ENCODE measurements at regions not wholly inside any gene's neighbourhood (a gene's known extent, or its start where the extent isn't known, plus 50 kb on each side); places are given as distances from the start of the nearest gene placed in this dataset.
A peak's percentile ranks its signal among the peaks of the same experiment; 100 is the strongest.
"Not testable (repeated sequence)": the region's sequence is repeated elsewhere in the genome, so short reads cannot be mapped to it uniquely, and the experiment has no call there.

DNA sequence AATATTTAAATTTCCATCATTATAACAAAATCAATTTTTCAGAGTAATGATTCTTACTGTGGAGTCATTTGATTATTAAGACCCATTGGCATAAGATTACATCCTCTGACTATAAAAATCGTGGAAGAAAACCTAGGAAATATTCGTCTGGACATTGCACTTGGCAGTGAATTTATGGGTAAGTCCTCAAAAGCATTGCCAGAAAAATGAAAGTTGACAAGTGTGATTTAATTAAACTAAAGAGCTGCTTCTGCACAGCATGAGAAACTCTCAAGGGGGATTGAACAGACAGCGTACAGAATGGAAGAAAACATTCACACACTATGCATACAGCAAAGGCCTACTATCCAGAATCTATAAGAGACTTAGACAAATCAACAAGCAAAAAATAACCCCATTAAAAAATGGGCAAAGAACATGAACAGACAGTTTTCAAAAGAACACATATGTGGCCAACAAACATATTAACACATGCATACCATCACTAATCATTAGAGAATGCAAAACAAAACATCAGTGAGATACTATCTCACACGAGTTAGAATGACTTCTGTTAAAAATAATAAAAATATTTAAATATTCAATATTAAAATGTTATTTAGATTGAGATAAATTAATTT lies 111.4 kb downstream of the CCDC74A start:
- not testable (repeated sequence) for DNase-seq (ENCODE audit: low spot score)

DNA sequence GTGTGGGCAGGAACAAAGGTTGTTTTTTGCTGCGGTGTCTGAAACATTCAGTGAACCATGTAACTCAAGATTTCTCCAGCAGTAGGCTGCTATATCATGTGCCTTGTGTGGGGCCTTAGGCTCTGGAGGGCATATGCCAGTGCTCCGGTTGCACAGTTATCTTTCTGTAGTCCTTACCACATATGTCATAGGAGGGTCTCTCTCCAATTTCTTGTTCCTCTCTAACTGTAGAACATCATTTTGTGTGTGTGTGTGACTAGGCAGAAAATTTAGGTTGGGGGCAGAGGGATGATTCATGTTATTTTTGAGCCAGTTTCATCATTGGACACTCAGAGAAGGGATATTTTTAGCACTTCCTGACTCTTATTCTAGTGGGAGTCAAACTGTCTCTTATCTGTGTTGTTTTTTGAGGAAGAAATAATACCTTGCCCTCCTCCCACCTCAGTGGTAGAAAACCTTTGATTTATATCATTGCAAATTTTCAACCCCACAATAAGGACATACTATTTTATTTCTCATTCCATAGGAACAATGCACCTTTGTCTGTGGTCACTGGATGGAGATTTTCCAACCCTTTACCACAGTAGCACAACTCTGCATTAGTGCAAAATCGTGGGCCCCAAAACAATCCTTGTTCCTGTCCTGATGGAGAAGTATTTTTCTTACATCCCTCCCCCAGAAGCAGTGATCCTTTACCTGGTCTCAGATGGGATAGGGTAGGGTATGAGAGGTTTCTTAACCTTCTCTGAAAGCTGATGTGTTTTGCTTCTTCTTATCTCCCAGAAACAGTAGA lies 113.9 kb downstream of the CCDC74A start:
- no peak for DNase-seq (ENCODE audit: low spot score)

DNA sequence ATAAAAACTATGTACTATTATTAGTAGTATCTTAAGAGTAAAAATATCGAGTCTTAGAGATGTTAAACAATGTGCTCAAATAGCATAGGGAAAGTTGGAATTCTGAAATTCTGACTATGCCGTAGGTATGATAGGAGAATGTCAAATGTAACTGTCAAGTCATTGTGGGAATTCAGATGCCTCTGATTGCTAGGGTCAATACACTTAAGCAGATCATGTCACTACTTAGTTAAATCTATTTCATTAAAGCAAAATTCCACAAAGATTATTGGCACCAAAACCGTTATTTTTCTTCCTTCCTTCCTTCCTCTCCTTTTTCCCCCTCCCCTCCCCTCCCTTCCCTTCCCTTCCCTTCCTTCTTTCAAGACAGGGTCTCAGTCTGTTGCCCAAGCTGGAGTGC lies 115.5 kb downstream of the CCDC74A start:
- not testable (repeated sequence) for DNase-seq (ENCODE audit: low spot score)

DNA sequence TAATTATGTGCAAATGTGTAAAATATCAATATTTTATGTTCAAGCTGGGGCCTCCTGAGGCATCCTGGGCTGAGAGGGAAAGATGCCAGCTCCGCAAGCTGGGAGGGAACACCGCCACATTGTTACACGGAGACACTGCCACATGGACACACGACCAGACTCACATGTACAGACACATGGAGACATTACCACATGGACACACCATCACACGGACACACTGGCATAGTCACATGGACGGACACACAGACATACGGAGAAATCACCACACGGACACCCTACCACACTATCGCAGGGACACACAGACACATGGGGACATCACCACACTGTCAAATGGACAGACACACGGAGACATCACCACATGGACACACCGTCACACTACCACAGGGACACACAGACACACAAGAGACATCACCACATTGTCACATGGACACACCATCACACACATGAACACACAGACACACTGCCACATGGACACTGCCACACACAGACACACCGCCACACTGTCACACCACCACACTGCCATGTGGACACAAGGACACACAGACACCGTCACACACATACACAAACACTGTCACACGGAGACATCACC lies 117.6 kb downstream of the CCDC74A start:
- no peak for DNase-seq (ENCODE audit: low spot score)

DNA sequence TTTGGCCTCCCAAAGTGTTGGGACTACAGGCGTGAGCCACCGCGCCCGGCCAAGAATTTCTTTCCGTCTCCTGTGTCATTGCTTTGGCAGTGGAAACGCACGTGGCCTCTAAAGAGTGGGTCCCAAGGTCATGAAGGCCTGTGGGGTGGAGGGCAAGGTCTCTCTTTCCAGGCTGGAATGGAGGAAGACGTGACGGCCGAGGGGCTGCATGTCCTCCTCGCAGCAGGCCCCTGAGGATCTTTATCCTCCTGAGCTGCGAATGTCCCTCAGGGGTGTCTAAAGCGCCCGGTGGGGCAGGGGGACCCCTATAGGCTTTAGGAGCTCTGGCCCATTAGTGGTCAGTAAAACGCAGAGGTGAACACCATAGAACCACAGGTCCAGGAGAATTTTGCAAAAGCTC lies 118.5 kb downstream of the CCDC74A start:
- not testable (repeated sequence) for DNase-seq (ENCODE audit: low spot score)

DNA sequence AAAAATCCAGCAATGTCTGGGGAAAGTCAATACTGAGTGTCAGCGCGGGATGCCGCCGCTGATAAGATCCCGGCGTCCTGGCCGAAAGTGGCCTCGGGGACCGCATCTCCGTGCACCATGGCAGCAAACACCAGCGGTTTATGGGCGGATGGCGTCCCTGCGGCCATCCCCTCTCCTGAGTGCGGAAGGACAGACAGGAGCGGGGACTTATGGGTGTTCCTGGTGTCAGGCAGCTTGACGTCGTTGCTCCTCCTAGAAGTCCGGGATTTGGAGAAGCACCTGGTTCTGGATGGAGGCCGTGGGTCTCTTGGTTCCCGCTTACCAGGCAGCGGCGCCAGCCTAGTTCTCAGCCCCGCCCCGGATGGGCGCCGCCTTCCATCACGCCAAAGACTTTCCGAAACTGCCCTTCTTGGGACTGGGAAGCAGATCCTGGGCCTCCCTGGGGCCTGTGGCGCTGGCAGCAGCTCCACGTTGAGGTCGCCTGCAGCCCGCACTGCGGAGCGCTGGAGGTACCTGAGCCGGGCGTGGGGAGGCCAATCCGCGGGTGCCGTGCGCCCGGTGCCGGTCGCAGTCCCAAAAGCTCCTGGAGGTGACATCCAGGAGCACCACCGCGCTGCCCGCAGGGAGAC lies 119.1 kb downstream of the CCDC74A start:
- no peak for DNase-seq (ENCODE audit: low spot score)

DNA sequence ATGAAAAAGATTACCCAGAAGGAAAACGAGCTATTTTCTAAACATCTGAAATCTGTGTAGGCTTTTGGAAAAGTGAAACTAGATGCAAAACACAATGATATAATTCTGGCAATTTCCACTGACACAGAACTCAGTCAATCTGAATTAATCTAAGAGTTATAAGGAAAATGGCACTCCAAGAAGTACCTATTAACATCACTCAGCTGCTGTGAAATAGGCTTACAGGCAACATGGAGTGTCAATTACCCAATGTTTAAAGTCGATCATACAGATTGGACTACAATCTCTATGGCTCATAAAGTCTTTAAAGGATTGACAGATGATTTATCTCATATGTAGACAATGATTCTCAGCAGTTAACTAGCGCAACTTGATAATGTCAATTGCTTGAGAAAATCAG lies 120.9 kb downstream of the CCDC74A start:
- not testable (repeated sequence) for DNase-seq (ENCODE audit: low spot score)

DNA sequence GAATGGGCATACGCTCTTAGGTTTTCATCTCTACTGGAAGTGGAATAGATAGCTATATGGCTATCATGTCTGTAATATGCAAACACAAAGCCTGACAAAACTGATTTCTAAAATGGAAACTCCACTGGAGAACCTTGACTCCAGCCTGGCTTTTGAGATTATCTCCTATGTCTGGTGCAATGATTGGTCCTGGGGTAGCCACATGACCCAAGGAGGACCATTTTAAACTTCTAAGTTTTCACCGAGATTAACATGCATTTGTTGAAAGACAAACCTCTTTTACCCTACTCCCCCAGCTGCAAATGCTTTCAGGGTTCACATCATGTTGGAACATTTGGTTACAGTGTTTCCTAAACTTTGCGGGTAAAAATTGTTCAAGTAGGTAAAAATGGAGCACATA lies 124.6 kb downstream of the CCDC74A start:
- not testable (repeated sequence) for DNase-seq (ENCODE audit: low spot score)

DNA sequence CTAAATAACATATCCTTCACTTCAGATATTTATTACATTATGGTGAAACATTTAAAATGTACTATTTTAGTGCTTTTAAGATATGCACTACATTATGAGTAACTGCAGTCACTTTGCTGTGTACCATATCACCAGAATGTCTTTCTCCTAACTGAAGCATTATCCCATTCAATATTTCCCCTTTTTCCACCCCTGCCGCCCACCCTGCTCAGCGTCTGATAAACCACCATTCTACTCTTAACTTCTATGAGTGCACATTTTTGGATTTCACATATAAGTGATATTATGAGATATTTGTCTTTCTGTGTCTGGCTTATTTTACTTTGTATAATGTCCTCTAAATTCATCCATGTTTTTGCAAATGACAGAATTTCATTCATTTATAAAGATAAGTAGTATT lies 126.4 kb downstream of the CCDC74A start:
- DNase-seq (ENCODE audit: low spot score) = not testable (repeated sequence)

DNA sequence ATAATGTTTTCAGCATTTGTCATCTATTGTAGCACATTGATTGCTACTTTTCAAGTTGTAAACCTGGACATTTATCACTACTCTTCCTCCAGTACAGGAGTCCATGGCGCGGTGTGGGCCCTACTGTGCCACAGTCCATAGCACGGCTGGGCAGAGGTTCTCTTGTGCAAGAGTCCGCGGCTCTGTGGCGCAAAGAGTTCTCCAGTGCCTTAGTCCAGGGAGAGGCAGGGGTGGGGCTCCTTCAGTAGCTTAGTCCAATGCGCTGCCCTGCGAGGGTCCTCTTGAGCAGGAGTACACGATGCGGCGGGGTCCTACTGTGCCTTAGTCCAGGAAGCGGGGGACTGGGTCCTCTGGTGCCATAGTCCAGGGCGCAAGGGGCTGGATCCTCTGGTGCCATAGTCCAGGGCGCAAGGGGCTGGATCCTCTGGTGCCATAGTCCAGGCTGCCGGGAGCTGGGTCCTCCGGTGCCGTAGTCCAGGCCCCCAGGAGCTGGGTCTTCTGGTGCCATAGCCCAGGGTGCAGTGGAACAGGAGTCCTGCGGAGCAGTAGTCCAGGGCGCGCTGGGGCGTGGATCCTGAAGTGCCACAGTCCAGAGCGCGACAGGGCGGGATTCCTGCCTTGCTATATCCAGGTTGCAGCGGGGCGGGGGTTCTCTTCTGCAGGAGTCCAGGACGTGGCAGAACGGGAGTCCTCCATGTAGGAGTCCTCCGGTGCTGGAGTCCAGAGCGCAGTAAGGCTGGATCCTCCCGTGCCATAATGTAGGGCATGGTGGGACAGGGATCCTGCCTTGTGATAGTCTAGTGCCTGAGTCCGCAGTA lies 129.3 kb downstream of the CCDC74A start:
- no peak for DNase-seq (ENCODE audit: low spot score)

DNA sequence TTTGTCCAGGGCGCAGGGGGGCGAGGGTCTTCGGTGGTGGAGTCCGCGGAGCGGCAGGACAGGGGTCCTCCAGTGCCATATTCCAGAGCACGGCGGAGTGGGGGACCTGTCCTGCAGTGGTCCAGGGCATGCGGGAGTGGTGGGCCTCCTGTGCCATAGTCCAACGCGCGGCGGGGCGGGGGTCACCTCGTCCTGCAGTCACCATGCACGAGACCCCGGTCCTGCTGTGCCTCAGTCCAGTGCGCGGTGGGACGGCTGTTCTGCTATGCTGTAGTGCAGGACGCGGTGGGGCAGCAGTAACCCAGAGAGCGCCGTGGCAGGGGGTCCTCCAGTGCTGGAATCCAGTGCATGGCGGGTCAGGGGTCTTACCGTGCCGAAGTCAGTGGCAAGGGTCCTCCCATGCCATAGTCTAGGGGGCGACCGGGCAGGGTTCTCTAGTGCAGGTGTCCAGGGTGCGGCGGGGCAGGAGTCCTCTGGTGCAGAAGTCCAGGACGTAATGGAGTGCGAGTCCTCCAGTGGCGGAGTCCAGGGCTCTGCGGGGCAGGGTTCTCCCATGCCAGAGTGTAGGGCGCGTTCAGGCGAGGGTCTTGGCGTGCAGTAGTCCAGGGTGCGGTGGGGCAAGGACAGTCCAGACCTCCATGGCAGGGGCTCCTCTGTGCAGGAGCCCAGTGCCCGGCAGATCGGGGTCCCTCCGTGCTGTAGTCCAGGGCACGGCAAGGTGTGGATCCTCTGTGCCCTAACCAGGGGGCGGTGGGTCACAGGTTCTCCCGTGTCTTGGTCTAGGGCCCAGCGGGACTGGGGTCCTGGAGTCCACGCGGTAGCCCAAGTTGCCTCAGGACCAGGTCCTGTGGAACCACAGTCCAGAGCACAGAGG lies 130.4 kb downstream of the CCDC74A start:
- DNase-seq (ENCODE audit: low spot score) = no peak

DNA sequence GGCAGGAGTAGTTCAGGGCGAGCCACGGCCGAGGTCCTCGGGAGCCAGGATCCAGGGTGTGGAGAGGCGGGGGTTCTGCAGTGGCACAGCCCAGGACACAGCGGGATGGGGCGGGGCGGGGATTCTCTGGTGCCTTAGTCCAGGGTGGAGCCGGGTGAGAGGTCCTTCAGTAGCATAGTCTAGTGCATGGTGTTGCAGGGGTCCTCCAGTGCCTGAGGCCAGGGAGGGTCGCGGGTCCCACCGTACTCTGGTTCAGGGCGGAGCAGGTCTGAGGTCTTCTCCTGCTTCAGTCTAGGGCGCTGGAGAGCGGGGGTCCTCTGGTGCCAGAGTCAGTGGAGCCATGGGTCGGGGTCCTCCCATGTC lies 131.1 kb downstream of the CCDC74A start:
- DNase-seq (ENCODE audit: low spot score) = no peak

DNA sequence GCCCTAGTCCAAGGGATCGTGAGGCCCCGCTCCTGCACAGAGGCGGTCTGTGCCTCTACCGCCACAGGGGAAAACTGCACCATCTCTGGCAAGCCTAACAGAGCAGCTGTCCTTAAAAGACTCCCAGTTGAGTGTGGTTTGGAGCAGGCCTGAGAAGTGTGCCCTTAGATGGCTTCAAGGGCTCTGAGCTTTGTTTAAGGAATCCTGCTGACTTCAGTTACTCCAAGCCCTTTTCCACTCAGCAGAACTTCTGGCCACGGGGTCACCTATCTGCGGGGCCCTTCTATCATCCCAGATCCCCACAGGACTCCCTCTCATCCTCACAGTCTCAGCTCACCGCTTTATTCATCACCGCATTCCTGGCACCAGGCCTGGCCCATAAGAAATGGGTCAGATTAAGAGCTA lies 131.5 kb downstream of the CCDC74A start:
- DNase-seq (ENCODE audit: low spot score) = no peak

DNA sequence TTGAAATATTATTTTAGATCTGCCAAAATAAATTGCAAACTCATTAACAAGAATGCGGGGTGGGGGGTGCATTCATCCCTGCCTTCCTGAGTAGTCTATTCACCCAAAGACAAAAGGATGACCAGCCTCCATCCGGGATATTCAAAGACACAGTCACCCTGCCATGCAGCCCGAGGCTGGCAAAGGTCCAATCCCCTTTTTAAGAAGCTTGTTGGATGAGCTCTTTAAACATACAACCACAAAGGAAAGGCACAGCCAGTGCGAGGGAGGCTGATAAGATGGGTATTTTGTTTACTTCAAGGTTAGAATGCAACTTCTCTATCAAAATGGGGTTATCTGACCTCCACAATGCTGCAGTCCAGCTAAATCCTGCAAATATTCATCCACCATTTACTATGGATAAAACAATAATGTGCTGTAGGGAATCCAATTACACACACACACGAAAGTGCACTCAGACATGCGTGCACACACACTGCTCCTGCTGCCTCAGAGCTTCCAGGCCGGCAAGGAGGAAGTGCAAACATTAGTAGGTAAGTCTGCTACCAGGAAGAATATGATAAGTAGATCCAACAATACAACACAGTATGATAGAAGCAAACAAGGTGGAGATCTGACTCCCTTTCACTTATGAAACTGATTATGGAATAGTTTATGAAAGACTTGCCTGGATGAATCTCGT lies 133.6 kb downstream of the CCDC74A start:
- not testable (repeated sequence) for DNase-seq (ENCODE audit: low spot score)

DNA sequence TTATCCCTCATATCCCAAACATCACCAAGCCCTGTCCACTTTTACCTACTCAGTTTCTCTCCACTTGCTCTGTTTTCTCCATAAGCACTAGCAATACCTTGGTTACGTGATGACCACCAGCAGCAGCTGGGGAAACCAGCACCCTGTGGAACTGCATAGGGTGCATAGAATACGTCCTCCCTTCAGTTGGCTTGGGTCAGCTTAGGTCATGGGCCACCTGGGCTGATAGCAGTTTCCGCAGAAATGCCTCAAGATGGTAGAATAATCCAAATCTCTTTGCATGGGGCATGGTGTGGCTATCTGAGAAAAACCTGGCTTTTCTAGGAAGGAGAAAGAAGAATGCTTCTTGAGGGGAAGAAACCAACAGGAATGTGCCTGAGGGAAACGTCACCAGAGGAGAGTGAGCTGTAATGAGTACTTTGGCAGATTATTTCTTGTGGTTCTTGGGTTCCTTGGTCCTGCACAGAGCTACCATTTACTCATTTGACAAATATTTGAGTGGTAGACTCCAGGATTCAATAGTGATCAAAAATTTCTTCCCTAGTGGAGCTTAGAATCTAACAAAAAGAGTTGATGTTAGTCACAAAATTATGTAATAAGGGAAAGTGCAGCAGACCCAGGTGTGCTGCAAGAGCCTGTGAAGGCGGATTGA lies 134.3 kb downstream of the CCDC74A start:
- not testable (repeated sequence) for DNase-seq (ENCODE audit: low spot score)

DNA sequence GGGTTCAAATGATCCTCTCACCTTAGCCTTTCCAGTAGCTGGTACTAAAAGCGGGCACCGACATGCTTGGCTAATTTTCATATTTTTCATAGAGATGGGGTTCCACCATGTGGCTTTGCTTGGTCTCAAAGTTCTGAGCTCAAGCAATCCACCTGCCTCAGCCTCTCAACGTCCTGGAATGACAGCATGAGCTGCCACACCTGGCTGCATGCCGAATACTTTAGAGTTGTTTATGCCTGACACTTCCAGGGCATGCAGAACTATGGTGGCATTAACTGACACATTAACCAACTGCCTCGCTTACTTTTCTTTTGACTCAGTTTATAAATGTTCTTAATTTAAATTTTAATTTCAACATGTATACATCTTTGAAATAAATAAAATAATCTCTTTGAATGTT lies 135.8 kb downstream of the CCDC74A start:
- not testable (repeated sequence) for DNase-seq (ENCODE audit: low spot score)

DNA sequence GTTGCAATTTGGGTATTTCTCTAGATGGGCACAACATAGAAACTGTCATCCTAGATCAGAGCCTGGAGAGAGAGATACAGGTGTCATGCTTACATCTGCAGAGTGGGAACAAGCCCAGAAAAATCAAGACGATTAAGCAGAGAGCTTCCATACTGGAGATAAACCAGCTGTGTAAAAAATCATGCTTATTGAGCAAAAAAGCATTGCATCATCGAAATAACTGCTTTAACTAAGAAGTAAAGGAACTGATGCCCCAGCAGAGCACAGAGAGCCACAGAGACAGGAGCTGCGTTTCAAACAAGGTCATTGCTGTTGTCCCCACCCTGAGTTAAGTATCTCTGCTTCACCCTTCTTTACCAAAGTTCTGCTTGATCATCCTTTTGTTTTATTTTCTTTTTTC lies 138.0 kb downstream of the CCDC74A start:
- DNase-seq (ENCODE audit: low spot score) = not testable (repeated sequence)

DNA sequence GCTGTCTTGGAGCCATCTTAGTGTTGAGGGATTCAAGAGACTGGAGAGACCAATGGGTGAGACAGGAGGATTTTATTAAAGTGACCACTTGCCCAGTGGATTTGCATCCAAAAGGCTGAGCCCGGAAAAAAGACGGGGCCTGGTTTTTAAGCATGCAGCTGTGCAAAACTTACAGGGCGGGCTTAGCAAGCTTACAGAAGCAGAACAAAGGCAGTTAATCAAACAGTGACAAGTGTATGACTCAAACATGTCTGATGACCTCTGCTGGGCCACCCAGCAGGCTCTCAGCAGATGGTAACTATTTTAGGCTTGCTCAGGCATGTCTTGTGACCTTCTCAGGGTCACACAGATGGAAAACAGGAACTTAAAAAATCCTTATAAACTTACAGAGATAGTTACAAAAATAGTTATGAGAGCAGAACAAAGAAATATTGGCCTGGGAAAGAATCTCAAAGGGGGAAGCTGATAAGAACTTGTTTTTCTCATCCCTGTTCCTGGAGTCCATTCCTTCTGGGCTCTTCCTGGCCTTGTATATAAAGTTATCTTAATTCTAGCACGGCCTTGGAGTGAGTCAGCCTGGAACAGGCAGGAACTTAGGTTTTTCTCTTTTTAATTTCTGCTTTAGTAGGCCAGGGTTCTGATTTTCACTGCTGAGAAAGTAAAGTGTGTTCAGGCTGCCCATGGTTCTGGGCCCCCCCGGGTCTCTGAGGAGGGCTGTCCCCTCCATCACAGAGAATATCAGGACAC lies 141.3 kb downstream of the CCDC74A start:
- peak; percentile 91 for DNase-seq (ENCODE audit: low spot score)

DNA sequence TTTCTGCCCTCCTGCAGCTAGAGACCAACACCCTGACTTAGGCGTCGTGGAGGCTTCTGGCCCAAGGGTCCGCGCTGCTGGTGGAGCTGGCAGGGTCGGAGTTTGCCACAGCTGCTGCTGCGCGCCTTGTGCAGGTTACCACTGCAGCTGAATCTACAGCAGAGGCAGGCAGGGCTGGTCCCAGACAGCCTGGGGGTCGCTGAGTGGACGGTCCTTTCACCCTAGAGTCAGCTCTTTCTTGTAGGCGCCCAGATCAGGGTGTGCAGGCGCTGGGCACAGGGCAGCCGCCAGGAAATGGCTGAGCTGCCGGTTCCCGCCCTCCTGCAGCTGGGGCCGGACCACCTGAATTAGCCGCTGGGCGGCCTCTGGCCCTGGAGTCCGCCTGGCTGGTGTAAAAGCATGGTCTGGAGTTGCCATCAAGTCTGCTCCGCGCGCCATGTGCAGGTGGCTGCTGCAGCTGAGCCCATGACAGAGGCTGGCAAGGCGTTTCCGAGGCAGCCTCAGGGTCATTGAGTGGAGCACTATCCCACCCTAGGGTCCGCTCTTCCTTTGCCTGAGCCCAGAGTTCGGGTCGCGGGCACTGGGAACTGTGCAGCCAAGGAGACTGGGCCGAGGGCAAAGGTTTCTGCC lies 144.3 kb downstream of the CCDC74A start:
- peak; percentile 57 for DNase-seq (ENCODE audit: low spot score)

Data from NAMALWA (cell line).